ENCODE measurements at regions not wholly inside any gene's neighbourhood (a gene's known extent, or its start where the extent isn't known, plus 50 kb on each side); places are given as distances from the start of the nearest gene placed in this dataset.
"Not testable (repeated sequence)": the region's sequence is repeated elsewhere in the genome, so short reads cannot be mapped to it uniquely, and the experiment has no call there.

- TF ChIP-seq FOXP2 (optimal IDR thresholded peaks at IDR 0.05; ENCODE audit: control extremely low read depth, extremely low read length, insufficient read depth) (no peak), POLR2AphosphoS5 (IDR thresholded peaks at IDR 0.05; ENCODE audit: borderline replicate concordance, low read depth, low read length) (no peak), EZH2 (IDR thresholded peaks at IDR 0.05) (no peak)
- Histone ChIP-seq H3K4me3 (peak overlapping the region; percentile 37), H3K27ac (peak overlapping the region; percentile 86), H3K36me3 (ENCODE audit: insufficient read depth, low read length) (no peaks in the 10 kb centered on the region), H3K9me3 (ENCODE audit: low read depth, low read length) (peaks cover 10% of the 10 kb centered on the region; the same call in 1 of the 2 replicates), H3K9ac (ENCODE audit: insufficient read length) (peak overlapping the region; percentile 52)
- no peak for DNase-seq (ENCODE audit: low read depth, low spot score)
Measured at GRCh38 chr1:116185161-116185701, 74.0 kb downstream of the MAB21L3 start.

GRCh38 chr1:116189481-116189880 lies 78.3 kb downstream of the MAB21L3 start:
- H3K9ac ChIP-seq (ENCODE audit: insufficient read length), result no peak overlapping the region

GRCh38 chr1:116191294-116191693 lies 80.1 kb downstream of the MAB21L3 start:
- no peaks in the 10 kb centered on the region for H3K36me3 ChIP-seq (ENCODE audit: insufficient read depth, low read length)
- H3K9ac ChIP-seq (ENCODE audit: insufficient read length), result no peak overlapping the region
- DNase-seq (ENCODE audit: low read depth, low spot score), result no peak
- no peaks in the 10 kb centered on the region; the same call in 1 of the 2 replicates for H3K9me3 ChIP-seq (ENCODE audit: low read depth, low read length)
- H3K27ac ChIP-seq, result no peak overlapping the region
- no peak overlapping the region for H3K4me3 ChIP-seq
- TF ChIP-seq FOXP2 (optimal IDR thresholded peaks at IDR 0.05; ENCODE audit: control extremely low read depth, extremely low read length, insufficient read depth) (no peak), EZH2 (IDR thresholded peaks at IDR 0.05) (no peak), POLR2AphosphoS5 (IDR thresholded peaks at IDR 0.05; ENCODE audit: borderline replicate concordance, low read depth, low read length) (no peak)

More at GRCh38 chr1:116189481-116189880, 78.3 kb downstream of the MAB21L3 start:
- H3K36me3 ChIP-seq (ENCODE audit: insufficient read depth, low read length), result no peaks in the 10 kb centered on the region
- peaks cover 10% of the 10 kb centered on the region; the same call in 1 of the 2 replicates for H3K9me3 ChIP-seq (ENCODE audit: low read depth, low read length)
- TF ChIP-seq FOXP2 (optimal IDR thresholded peaks at IDR 0.05; ENCODE audit: control extremely low read depth, extremely low read length, insufficient read depth) (no peak), EZH2 (IDR thresholded peaks at IDR 0.05) (no peak), POLR2AphosphoS5 (IDR thresholded peaks at IDR 0.05; ENCODE audit: borderline replicate concordance, low read depth, low read length) (no peak)
- no peak overlapping the region for H3K27ac ChIP-seq
- H3K4me3 ChIP-seq, result no peak overlapping the region
- no peak for DNase-seq (ENCODE audit: low read depth, low spot score)

- Histone ChIP-seq H3K27ac (no peak overlapping the region), H3K9me3 (ENCODE audit: low read depth, low read length) (no peaks in the 10 kb centered on the region), H3K36me3 (ENCODE audit: insufficient read depth, low read length) (no peaks in the 10 kb centered on the region), H3K4me3 (no peak overlapping the region), H3K9ac (ENCODE audit: insufficient read length) (no peak overlapping the region)
- no peak for DNase-seq (ENCODE audit: low read depth, low spot score)
- TF ChIP-seq FOXP2 (optimal IDR thresholded peaks at IDR 0.05; ENCODE audit: control extremely low read depth, extremely low read length, insufficient read depth) (no peak), EZH2 (IDR thresholded peaks at IDR 0.05) (no peak), POLR2AphosphoS5 (IDR thresholded peaks at IDR 0.05; ENCODE audit: borderline replicate concordance, low read depth, low read length) (no peak)
Measured at GRCh38 chr1:116193768-116194167, 82.6 kb downstream of the MAB21L3 start.

GRCh38 chr1:116194568-116194967 lies 83.4 kb downstream of the MAB21L3 start:
- no peak for DNase-seq (ENCODE audit: low read depth, low spot score)

GRCh38 chr1:116195077-116195868 lies 84.1 kb downstream of the MAB21L3 start:
- DNase-seq (ENCODE audit: low read depth, low spot score), result no peak
- no peak overlapping the region for H3K9ac ChIP-seq (ENCODE audit: insufficient read length)
- H3K4me3 ChIP-seq, result no peak overlapping the region
- H3K9me3 ChIP-seq (ENCODE audit: low read depth, low read length), result no peaks in the 10 kb centered on the region
- no peak overlapping the region for H3K27ac ChIP-seq
- no peaks in the 10 kb centered on the region for H3K36me3 ChIP-seq (ENCODE audit: insufficient read depth, low read length)
- TF ChIP-seq EZH2 (IDR thresholded peaks at IDR 0.05), result no peak
- TF ChIP-seq FOXP2 (optimal IDR thresholded peaks at IDR 0.05; ENCODE audit: control extremely low read depth, extremely low read length, insufficient read depth), result no peak
- no peak for TF ChIP-seq POLR2AphosphoS5 (IDR thresholded peaks at IDR 0.05; ENCODE audit: borderline replicate concordance, low read depth, low read length)

More at GRCh38 chr1:116194568-116194967, 83.4 kb downstream of the MAB21L3 start:
- Histone ChIP-seq H3K9ac (ENCODE audit: insufficient read length) (no peak overlapping the region), H3K27ac (no peak overlapping the region), H3K9me3 (ENCODE audit: low read depth, low read length) (no peaks in the 10 kb centered on the region), H3K36me3 (ENCODE audit: insufficient read depth, low read length) (no peaks in the 10 kb centered on the region), H3K4me3 (no peak overlapping the region)
- TF ChIP-seq EZH2 (IDR thresholded peaks at IDR 0.05), result no peak
- no peak for TF ChIP-seq POLR2AphosphoS5 (IDR thresholded peaks at IDR 0.05; ENCODE audit: borderline replicate concordance, low read depth, low read length)
- no peak for TF ChIP-seq FOXP2 (optimal IDR thresholded peaks at IDR 0.05; ENCODE audit: control extremely low read depth, extremely low read length, insufficient read depth)

- not testable (repeated sequence) for H3K27ac ChIP-seq; H3K36me3 ChIP-seq (ENCODE audit: insufficient read depth, low read length); H3K4me3 ChIP-seq; DNase-seq (ENCODE audit: low read depth, low spot score); H3K9me3 ChIP-seq (ENCODE audit: low read depth, low read length); H3K9ac ChIP-seq (ENCODE audit: insufficient read length)
Measured at GRCh38 chr1:116200343-116200742, 89.1 kb downstream of the MAB21L3 start.

GRCh38 chr1:116201911-116202310 lies 90.7 kb downstream of the MAB21L3 start:
- TF ChIP-seq EZH2 (IDR thresholded peaks at IDR 0.05) (no peak), POLR2AphosphoS5 (IDR thresholded peaks at IDR 0.05; ENCODE audit: borderline replicate concordance, low read depth, low read length) (no peak), FOXP2 (optimal IDR thresholded peaks at IDR 0.05; ENCODE audit: control extremely low read depth, extremely low read length, insufficient read depth) (no peak)
- Histone ChIP-seq H3K36me3 (ENCODE audit: insufficient read depth, low read length) (no peaks in the 10 kb centered on the region), H3K9me3 (ENCODE audit: low read depth, low read length) (no peaks in the 10 kb centered on the region), H3K9ac (ENCODE audit: insufficient read length) (no peak overlapping the region), H3K27ac (no peak overlapping the region), H3K4me3 (no peak overlapping the region)
- DNase-seq (ENCODE audit: low read depth, low spot score), result no peak

Data from SK-N-MC (cell line).